Erythroblast (primary cell): ENCODE measurements at regions not wholly inside any gene's neighbourhood (a gene's known extent, or its start where the extent isn't known, plus 50 kb on each side); places are given as distances from the start of the nearest gene placed in this dataset.

Source experiments
- GATA1 ChIP-seq: IDR thresholded peaks from 2 replicates; pipeline ENCODE4 v1.6.1; 2011; ENCODE audit warnings: low read depth, mild to moderate bottlenecking, control low read depth, low read length, moderate library complexity
- POLR2A ChIP-seq: IDR thresholded peaks from 2 replicates; pipeline ENCODE4 v1.6.1; 2011; ENCODE audit warnings: mild to moderate bottlenecking, low read length

- no peak for TF ChIP-seq POLR2A
- TF ChIP-seq GATA1, result no peak
Observed at GRCh38 chr16:65981057-65981456, 385.4 kb upstream of the CDH5 start.
